Neural progenitor cell (in vitro differentiated cells): ENCODE measurements at regions not wholly inside any gene's neighbourhood (a gene's known extent, or its start where the extent isn't known, plus 50 kb on each side); places are given as distances from the start of the nearest gene placed in this dataset.

ENCODE experiments used
- CTCF ChIP-seq: fragments of 200-600 bp; sonication (generic); IDR thresholded peaks from 2 replicates; pipeline ENCODE4 v1.5.1; 2017; ENCODE audit warnings: antibody characterized with exemption, mild to moderate bottlenecking
- EZH2 ChIP-seq: fragments of 200-600 bp; sonication (generic); IDR thresholded peaks from 2 replicates; pipeline ENCODE4 v1.6.1; 2017; ENCODE audit warnings: antibody characterized with exemption, mild to moderate bottlenecking, moderate library complexity
- EZH2phosphoT487 ChIP-seq: fragments of 200-600 bp; sonication (generic); IDR thresholded peaks from 2 replicates; pipeline ENCODE4 v1.6.1; 2017; ENCODE audit warnings: antibody characterized with exemption

DNA sequence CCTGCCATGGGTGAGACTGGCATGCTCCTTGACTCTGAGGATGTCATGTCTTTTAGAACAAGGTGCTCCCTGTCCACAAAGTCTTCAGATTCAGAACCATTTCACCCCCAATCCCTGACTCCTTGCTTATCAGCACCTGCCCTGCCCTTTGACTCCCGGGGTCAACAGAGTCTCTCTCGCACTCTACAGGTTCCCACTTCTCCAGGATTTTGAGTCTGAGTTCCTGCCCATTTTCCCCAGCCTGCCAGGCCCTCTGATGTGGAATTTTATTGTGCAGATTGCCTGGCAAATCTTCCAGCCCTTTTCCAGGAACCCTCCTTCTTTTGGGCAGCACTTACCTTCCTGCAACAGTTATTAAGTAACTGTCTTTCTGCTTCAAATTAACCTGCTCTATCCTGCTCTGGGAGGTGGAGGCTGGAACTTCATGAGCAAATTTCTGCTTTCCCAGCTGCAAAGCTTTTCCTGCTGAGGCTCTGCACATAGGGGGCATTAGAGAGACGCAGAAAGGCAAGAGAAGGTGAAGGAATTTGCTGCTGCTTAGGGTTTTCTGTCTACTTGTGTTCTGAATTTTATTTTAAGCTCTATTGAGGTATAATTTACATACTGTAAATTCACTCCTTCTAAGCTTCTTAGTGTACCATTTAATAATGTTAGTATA is 259.1 kb downstream of the PCNX1 start:
- TF ChIP-seq CTCF (peak; percentile 58), EZH2 (no peak), EZH2phosphoT487 (no peak)
